ENCODE measurements at regions not wholly inside any gene's neighbourhood (a gene's known extent, or its start where the extent isn't known, plus 50 kb on each side); places are given as distances from the start of the nearest gene placed in this dataset.

GRCh38 chr2:236949089-236949905, 136.4 kb upstream of the COPS8 start:
- TF ChIP-seq, protein P1, sequence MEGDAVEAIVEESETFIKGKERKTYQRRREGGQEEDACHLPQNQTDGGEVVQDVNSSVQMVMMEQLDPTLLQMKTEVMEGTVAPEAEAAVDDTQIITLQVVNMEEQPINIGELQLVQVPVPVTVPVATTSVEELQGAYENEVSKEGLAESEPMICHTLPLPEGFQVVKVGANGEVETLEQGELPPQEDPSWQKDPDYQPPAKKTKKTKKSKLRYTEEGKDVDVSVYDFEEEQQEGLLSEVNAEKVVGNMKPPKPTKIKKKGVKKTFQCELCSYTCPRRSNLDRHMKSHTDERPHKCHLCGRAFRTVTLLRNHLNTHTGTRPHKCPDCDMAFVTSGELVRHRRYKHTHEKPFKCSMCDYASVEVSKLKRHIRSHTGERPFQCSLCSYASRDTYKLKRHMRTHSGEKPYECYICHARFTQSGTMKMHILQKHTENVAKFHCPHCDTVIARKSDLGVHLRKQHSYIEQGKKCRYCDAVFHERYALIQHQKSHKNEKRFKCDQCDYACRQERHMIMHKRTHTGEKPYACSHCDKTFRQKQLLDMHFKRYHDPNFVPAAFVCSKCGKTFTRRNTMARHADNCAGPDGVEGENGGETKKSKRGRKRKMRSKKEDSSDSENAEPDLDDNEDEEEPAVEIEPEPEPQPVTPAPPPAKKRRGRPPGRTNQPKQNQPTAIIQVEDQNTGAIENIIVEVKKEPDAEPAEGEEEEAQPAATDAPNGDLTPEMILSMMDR (IDR thresholded peaks at IDR 0.05), result no peak
- no peak for TF ChIP-seq POLR2A (IDR thresholded peaks at IDR 0.05)
